ENCODE measurements at regions not wholly inside any gene's neighbourhood (a gene's known extent, or its start where the extent isn't known, plus 50 kb on each side); places are given as distances from the start of the nearest gene placed in this dataset.
"Not testable (repeated sequence)": the region's sequence is repeated elsewhere in the genome, so short reads cannot be mapped to it uniquely, and the experiment has no call there.

DNA sequence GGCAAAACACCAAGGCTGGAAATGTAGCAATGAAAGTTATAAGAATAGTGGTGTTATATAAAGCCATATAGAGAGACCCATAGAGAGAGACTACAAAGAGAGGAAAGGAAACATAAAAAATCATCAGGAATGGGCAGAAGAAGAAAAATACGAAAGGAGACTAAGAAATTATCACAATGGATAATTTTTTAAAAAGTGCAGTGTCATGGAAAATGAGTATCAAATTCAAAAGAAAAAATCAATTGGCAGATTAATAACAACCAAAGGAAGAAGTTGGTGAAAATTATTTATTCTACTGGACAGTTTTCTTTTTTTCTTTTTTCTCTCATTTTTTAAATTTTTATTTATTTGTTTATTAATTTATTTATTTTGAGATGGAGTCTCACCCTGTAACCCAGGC, 1488.4 kb upstream of the WWC1 start:
- no peak overlapping the region for H3K27ac ChIP-seq (ENCODE audit: low read depth in 1 of 2, low read length in 2 of 2)
- WGBS, result 82% methylated on average over 1 of the region's 1 CpG
- no peak overlapping the region for H3K9ac ChIP-seq (ENCODE audit: low read depth in 1 of 2, low read length in 2 of 2)
- H3K4me1 ChIP-seq (ENCODE audit: control insufficient read depth in 4 of 4, insufficient read depth in 4 of 4, low read length in 3 of 4), result peaks cover 0 to 5% (median 4%) of the 10 kb centered on the region in 4 donors
- no peak for DNase-seq (ENCODE audit: low spot score)
- H3K4me3 ChIP-seq (ENCODE audit: low read depth in 1 of 3, low read length in 3 of 3), result no peak overlapping the region
- H3K27me3 ChIP-seq (ENCODE audit: control insufficient read depth in 4 of 4, insufficient read depth in 4 of 4, low read length in 3 of 4), result no peaks in the 10 kb centered on the region
- H3K9me3 ChIP-seq (ENCODE audit: control insufficient read depth in 4 of 4, low read length in 3 of 4), result no peaks in the 10 kb centered on the region
- TF ChIP-seq FOXA2 (IDR thresholded peaks at IDR 0.05) (no peak), EGR1 (IDR thresholded peaks at IDR 0.05; ENCODE audit: low read depth in 2 of 2) (no peak), RAD21 (IDR thresholded peaks at IDR 0.05) (no peak), NR2F2 (IDR thresholded peaks at IDR 0.05) (no peak), HNF4A (conservative IDR thresholded peaks at IDR 0.05) (no peak), JUND (IDR thresholded peaks at IDR 0.05) (no peak), TAF1 (conservative IDR thresholded peaks at IDR 0.05) (no peak)
- TF ChIP-seq, protein P1, sequence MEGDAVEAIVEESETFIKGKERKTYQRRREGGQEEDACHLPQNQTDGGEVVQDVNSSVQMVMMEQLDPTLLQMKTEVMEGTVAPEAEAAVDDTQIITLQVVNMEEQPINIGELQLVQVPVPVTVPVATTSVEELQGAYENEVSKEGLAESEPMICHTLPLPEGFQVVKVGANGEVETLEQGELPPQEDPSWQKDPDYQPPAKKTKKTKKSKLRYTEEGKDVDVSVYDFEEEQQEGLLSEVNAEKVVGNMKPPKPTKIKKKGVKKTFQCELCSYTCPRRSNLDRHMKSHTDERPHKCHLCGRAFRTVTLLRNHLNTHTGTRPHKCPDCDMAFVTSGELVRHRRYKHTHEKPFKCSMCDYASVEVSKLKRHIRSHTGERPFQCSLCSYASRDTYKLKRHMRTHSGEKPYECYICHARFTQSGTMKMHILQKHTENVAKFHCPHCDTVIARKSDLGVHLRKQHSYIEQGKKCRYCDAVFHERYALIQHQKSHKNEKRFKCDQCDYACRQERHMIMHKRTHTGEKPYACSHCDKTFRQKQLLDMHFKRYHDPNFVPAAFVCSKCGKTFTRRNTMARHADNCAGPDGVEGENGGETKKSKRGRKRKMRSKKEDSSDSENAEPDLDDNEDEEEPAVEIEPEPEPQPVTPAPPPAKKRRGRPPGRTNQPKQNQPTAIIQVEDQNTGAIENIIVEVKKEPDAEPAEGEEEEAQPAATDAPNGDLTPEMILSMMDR (IDR thresholded peaks at IDR 0.05; ENCODE audit: low read depth, low read length, missing input control), result no peak
- TF ChIP-seq, protein P2, sequence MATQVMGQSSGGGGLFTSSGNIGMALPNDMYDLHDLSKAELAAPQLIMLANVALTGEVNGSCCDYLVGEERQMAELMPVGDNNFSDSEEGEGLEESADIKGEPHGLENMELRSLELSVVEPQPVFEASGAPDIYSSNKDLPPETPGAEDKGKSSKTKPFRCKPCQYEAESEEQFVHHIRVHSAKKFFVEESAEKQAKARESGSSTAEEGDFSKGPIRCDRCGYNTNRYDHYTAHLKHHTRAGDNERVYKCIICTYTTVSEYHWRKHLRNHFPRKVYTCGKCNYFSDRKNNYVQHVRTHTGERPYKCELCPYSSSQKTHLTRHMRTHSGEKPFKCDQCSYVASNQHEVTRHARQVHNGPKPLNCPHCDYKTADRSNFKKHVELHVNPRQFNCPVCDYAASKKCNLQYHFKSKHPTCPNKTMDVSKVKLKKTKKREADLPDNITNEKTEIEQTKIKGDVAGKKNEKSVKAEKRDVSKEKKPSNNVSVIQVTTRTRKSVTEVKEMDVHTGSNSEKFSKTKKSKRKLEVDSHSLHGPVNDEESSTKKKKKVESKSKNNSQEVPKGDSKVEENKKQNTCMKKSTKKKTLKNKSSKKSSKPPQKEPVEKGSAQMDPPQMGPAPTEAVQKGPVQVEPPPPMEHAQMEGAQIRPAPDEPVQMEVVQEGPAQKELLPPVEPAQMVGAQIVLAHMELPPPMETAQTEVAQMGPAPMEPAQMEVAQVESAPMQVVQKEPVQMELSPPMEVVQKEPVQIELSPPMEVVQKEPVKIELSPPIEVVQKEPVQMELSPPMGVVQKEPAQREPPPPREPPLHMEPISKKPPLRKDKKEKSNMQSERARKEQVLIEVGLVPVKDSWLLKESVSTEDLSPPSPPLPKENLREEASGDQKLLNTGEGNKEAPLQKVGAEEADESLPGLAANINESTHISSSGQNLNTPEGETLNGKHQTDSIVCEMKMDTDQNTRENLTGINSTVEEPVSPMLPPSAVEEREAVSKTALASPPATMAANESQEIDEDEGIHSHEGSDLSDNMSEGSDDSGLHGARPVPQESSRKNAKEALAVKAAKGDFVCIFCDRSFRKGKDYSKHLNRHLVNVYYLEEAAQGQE (IDR thresholded peaks at IDR 0.05), result no peak
- TF ChIP-seq, protein P3, sequence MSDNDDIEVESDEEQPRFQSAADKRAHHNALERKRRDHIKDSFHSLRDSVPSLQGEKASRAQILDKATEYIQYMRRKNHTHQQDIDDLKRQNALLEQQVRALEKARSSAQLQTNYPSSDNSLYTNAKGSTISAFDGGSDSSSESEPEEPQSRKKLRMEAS (IDR thresholded peaks at IDR 0.05), result no peak
- no peaks in the 10 kb centered on the region for H3K36me3 ChIP-seq (ENCODE audit: control insufficient read depth in 4 of 4, insufficient read depth in 3 of 4, low read depth in 1 of 4, low read length in 3 of 4)

DNA sequence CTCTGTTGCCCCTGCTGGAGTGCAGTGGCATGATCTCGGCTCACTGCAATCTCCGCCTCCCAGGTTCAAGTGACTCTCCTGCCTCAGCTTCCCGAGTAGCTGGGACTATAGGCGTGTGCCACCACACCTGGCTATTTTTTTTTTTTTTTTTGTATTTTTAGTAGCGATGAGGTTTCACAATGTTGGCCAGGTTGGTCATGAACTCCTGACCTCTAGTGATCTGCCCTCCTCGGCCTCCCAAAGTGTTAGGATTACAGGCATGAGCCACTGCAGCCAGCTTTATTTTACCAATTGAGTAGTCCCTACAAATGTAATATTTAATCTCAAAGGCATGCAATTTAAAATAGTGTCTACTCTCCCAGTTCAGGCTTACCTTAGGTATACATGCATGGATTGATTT, 1487.2 kb upstream of the WWC1 start:
- not testable (repeated sequence) for H3K9me3 ChIP-seq (ENCODE audit: control insufficient read depth in 4 of 4, low read length in 3 of 4); H3K4me1 ChIP-seq (ENCODE audit: control insufficient read depth in 4 of 4, insufficient read depth in 4 of 4, low read length in 3 of 4); H3K27ac ChIP-seq (ENCODE audit: low read depth in 1 of 2, low read length in 2 of 2); H3K4me3 ChIP-seq (ENCODE audit: low read depth in 1 of 3, low read length in 3 of 3); H3K36me3 ChIP-seq (ENCODE audit: control insufficient read depth in 4 of 4, insufficient read depth in 3 of 4, low read depth in 1 of 4, low read length in 3 of 4); H3K27me3 ChIP-seq (ENCODE audit: control insufficient read depth in 4 of 4, insufficient read depth in 4 of 4, low read length in 3 of 4); H3K9ac ChIP-seq (ENCODE audit: low read depth in 1 of 2, low read length in 2 of 2); DNase-seq (ENCODE audit: low spot score)
- TF ChIP-seq RAD21 (IDR thresholded peaks at IDR 0.05), result peak; percentile 36 to 44
- peak; percentile 34 to 37 for TF ChIP-seq HNF4A (conservative IDR thresholded peaks at IDR 0.05)
- TF ChIP-seq RXRA (IDR thresholded peaks at IDR 0.05), result peak; percentile 64 to 72
- 47% methylated on average over 6 of the region's 6 CpGs for WGBS

DNA sequence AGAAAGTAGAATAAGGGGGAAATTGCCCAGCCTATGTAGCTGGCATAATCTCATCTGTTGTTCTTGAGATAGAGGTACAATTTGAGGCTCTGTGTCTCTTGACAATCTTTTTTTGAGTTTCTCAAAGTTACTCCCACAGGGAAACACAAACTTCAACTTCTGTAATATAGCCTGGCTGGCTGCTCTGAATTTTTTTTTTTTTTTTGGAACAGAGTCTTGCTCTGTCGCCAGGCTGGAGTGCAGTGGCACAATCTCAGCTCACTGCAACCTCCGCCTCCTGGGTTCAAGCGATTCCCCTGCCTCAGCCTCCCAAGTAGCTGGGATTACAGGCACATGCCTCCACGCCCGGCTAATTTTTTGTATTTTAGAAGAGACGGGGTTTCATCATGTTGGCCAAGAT, 1486.8 kb upstream of the WWC1 start:
- WGBS, result 70% methylated on average over 6 of the region's 6 CpGs
- H3K27ac ChIP-seq (ENCODE audit: low read depth in 1 of 2, low read length in 2 of 2); H3K27me3 ChIP-seq (ENCODE audit: control insufficient read depth in 4 of 4, insufficient read depth in 4 of 4, low read length in 3 of 4); H3K4me3 ChIP-seq (ENCODE audit: low read depth in 1 of 3, low read length in 3 of 3); H3K4me1 ChIP-seq (ENCODE audit: control insufficient read depth in 4 of 4, insufficient read depth in 4 of 4, low read length in 3 of 4); H3K9ac ChIP-seq (ENCODE audit: low read depth in 1 of 2, low read length in 2 of 2); DNase-seq (ENCODE audit: low spot score); H3K36me3 ChIP-seq (ENCODE audit: control insufficient read depth in 4 of 4, insufficient read depth in 3 of 4, low read depth in 1 of 4, low read length in 3 of 4); H3K9me3 ChIP-seq (ENCODE audit: control insufficient read depth in 4 of 4, low read length in 3 of 4): not testable (repeated sequence)

DNA sequence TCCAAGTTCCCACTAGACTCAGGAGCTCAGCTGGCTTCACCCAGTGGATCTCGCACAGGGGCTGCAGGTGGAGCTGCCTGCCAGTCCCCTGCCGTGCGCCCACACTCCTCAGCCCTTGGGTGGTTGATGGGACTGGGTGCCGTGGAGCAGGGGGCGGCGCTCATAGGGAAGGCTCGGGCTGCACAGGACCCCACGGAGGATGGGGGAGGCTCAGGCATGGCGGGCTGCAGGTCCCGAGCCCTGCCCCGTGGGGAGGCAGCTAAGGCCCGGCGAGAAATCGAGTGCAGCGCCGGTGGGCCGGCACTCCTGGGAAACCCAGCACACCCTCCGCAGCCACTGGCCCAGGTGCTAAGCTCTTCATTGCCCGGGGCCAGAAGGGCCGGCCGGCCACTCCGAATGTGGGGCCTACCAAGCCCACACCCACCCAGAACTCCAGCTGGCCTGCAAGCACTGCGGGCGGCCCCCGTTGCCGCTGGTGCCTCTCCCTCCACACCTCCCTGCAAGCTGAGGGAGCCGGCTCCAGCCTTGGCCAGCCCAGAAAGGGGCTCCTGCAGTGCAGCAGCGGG, 1481.3 kb upstream of the WWC1 start:
- WGBS, result 91% methylated on average over 28 of the region's 28 CpGs
- not testable (repeated sequence) for DNase-seq (ENCODE audit: low spot score); H3K9ac ChIP-seq (ENCODE audit: low read depth in 1 of 2, low read length in 2 of 2); H3K36me3 ChIP-seq (ENCODE audit: control insufficient read depth in 4 of 4, insufficient read depth in 3 of 4, low read depth in 1 of 4, low read length in 3 of 4); H3K27me3 ChIP-seq (ENCODE audit: control insufficient read depth in 4 of 4, insufficient read depth in 4 of 4, low read length in 3 of 4); H3K4me3 ChIP-seq (ENCODE audit: low read depth in 1 of 3, low read length in 3 of 3); H3K4me1 ChIP-seq (ENCODE audit: control insufficient read depth in 4 of 4, insufficient read depth in 4 of 4, low read length in 3 of 4); H3K27ac ChIP-seq (ENCODE audit: low read depth in 1 of 2, low read length in 2 of 2); H3K9me3 ChIP-seq (ENCODE audit: control insufficient read depth in 4 of 4, low read length in 3 of 4)

Data from liver (tissue), 8 donors.